Neutrophil (primary cell): ENCODE measurements at regions not wholly inside any gene's neighbourhood (a gene's known extent, or its start where the extent isn't known, plus 50 kb on each side); places are given as distances from the start of the nearest gene placed in this dataset.
A peak's percentile ranks its signal among the peaks of the same experiment; 100 is the strongest.

Source experiments
- H3K27ac ChIP-seq: fragments of 200-600 bp; sonication (generic); 2 replicates; pipeline ENCODE4 v1.5.1; 2016; ENCODE audit warnings: mild to moderate bottlenecking, moderate library complexity
- H3K27me3 ChIP-seq: fragments of 200-600 bp; sonication (generic); 2 replicates; pipeline ENCODE4 v1.6.0; 2016; ENCODE audit warnings: mild to moderate bottlenecking
- H3K36me3 ChIP-seq: fragments of 200-600 bp; sonication (generic); 2 replicates; pipeline ENCODE4 v1.5.1; 2017
- H3K4me1 ChIP-seq, 2 experiments: fragments of 200-600 bp in 1 of 2; sonication (generic) in 1 of 2; 1 replicate in 1 of 2; 2 replicates in 1 of 2; pipeline versions ENCODE4 v1.5.1 to v1.6.1; 2013 to 2016; ENCODE audit warnings: low read depth in 1 of 2, low read length in 1 of 2, mild to moderate bottlenecking in 1 of 2, moderate library complexity in 1 of 2; ENCODE audit not compliant: control insufficient read depth in 1 of 2, insufficient read depth in 1 of 2
- H3K4me3 ChIP-seq, 2 experiments: fragments of 200-600 bp in 1 of 2; sonication (generic) in 1 of 2; 1 replicate in 1 of 2; 2 replicates in 1 of 2; pipeline ENCODE4 v1.5.1; 2013 to 2016; ENCODE audit warnings: low read depth in 1 of 2, low read length in 1 of 2, mild to moderate bottlenecking in 1 of 2, moderate library complexity in 1 of 2
- H3K9me3 ChIP-seq: fragments of 200-600 bp; sonication (generic); 2 replicates; pipeline ENCODE4 v1.5.1; 2016
- TF ChIP-seq, protein P1 (sequence below): fragments of 200-600 bp; sonication (generic); IDR thresholded peaks from 2 replicates; pipeline ENCODE4 v1.5.1; 2016; ENCODE audit warnings: antibody characterized with exemption

DNA sequence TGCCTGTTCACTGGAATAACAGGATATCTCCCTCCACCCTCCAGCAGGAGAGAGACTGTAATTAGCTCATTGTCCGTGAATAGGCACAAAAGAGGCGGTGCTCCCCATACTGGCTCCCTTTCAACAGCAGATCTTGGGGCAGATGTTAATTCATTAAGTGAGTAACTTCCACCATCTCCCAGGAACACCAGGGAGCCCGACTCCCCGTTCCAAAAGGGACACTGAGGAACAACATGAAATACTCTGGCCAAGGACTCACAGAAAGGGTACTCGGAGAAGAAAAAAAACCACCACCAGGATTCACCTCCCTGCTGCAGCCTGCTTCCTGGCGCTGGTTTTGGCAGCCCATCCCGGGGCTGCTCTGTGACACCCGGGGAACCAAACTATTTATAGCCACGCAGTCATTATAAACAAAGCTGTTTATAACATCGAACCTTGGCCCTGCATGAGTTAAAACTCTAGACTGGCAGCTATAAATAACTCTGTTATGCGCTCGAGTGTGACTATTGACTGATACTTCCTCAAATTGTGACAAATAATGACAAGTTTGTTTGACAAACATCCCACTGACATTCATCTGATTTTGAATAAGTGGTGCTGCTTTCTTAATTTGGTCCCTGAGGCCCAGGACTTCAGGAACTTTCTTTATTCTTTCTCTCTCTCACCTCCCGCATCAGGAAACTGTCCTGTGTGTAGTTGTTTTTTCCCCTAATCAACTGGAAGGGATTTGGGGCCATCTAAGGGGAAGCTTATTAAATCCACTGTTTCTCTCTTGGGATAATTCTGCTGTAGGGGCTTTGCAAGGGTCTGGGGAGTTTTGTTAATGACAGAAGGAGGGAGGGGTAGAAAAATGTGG is 521.6 kb downstream of the CD83 start:
- H3K27ac ChIP-seq = peak overlapping the region; percentile 17
- no peak overlapping the region for H3K4me3 ChIP-seq
- TF ChIP-seq, protein P1, sequence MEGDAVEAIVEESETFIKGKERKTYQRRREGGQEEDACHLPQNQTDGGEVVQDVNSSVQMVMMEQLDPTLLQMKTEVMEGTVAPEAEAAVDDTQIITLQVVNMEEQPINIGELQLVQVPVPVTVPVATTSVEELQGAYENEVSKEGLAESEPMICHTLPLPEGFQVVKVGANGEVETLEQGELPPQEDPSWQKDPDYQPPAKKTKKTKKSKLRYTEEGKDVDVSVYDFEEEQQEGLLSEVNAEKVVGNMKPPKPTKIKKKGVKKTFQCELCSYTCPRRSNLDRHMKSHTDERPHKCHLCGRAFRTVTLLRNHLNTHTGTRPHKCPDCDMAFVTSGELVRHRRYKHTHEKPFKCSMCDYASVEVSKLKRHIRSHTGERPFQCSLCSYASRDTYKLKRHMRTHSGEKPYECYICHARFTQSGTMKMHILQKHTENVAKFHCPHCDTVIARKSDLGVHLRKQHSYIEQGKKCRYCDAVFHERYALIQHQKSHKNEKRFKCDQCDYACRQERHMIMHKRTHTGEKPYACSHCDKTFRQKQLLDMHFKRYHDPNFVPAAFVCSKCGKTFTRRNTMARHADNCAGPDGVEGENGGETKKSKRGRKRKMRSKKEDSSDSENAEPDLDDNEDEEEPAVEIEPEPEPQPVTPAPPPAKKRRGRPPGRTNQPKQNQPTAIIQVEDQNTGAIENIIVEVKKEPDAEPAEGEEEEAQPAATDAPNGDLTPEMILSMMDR = no peak
- H3K4me1 ChIP-seq = peaks cover 16 to 22% of the 10 kb centered on the region in 2 experiments
- no peaks in the 10 kb centered on the region for H3K9me3 ChIP-seq
- no peaks in the 10 kb centered on the region for H3K27me3 ChIP-seq
- no peaks in the 10 kb centered on the region for H3K36me3 ChIP-seq

DNA sequence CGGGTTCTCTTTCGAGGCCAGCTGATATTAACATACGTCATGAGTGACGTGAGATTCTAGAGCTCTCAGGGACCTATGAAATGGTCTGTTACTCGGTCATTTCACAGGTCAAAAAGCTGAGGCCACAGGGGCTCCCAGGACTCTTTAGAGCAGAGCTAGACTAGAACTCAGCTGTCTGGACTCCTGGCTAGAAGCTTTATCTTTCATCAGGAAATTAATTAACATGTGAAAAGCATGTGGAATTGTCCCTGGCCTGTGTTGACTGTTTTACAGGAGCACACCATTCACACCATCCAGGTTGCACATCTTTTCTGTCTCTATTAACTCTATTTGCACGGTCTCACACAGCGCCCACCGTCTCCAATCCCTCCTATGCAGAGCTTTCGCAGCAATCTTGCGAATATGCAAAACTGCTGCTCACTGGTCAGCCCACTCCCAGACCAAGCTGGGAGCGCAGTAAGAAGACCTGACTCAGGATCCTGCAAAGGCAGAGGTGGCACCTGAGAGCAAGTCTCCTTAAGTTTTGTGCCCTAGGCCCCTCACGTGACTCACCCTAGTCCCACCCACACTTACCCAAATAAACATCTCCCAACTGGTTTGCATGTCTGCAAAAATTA is 522.5 kb downstream of the CD83 start:
- Histone ChIP-seq H3K27me3 (no peaks in the 10 kb centered on the region), H3K36me3 (no peaks in the 10 kb centered on the region), H3K9me3 (no peaks in the 10 kb centered on the region), H3K4me1 (peaks cover 12 to 15% of the 10 kb centered on the region in 2 experiments), H3K27ac (no peak overlapping the region), H3K4me3 (no peak overlapping the region)
- TF ChIP-seq, protein P1 = no peak

DNA sequence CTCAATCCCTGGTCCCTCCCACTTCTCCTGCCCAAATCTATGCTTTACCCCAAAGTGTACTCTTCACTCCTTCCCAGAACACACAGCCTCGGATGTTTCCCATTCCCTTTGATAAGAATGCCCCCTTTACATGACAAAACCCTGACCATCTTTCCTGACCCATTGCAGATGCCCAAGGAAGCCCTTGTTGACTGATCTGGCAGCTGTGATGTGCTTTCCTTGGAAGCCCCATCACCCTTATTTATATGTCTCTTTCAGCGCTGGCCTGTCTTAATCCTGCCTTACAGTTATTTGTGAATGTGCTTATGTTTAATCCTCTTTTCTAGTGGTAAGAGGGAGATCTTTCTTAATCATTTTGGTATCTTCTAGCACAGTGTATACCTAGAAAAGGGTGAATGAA is 523.1 kb downstream of the CD83 start:
- H3K27ac ChIP-seq = no peak overlapping the region
- TF ChIP-seq, protein P1 = no peak
- H3K9me3 ChIP-seq = no peaks in the 10 kb centered on the region
- no peak overlapping the region for H3K4me3 ChIP-seq
- H3K27me3 ChIP-seq = no peaks in the 10 kb centered on the region
- H3K4me1 ChIP-seq = peaks cover 9 to 10% of the 10 kb centered on the region in 2 experiments
- no peaks in the 10 kb centered on the region for H3K36me3 ChIP-seq

DNA sequence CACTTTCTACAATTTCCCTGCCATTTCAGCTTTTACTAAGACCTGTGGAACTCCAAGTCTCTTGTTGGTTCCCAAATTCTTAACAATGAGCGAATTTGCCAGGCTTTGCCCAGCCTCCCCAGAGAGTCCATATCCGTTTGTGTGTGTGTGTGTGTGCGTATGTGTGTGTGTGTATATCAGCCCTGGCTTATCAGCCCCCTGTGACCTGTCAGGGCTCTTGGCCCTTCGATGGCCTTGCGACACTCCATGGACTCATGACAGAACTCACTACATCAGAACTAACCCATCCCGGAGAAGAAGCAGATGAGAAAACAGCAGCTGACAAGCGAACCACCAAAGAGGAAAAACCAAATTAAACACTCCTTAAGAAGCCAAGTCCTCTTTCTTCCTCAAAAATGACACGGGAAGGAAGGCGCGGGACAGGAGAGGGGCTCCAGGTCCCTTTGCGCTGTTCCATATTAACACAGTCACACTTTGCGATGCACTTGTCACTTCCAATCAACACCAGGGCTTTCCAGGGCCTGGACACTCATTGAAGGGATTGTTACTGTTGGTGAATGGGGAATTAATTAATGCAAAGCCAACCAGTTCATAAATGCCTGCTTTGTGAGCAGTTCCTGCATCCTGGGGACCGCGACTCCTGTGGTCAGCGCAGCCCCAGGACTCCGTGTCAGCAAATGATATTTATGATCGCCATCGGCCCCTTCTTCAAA is 524.0 kb downstream of the CD83 start:
- TF ChIP-seq, protein P1 = no peak

DNA sequence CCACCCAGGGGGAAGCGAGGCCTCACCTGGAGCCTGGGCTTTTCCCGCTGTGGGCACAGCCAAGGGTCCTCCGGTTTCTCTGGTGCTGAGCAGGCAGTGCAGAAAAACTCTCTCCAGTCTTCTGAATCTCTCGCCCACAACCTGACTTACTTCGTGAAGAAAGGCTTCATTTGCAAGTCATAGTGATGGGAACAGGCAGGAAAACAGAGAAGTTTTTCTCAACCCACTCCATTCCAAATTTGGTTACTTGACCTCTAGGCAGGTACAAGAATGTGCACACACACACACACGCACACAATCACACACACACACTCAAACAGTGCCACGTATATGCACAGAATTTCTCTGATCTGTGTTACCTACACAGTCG is 524.5 kb downstream of the CD83 start:
- H3K36me3 ChIP-seq = no peaks in the 10 kb centered on the region

More for the DNA sequence above, 524.0 kb downstream of the CD83 start:
- Histone ChIP-seq H3K4me3 (no peak overlapping the region), H3K27me3 (no peaks in the 10 kb centered on the region), H3K4me1 (peaks cover 9 to 10% of the 10 kb centered on the region in 2 experiments), H3K9me3 (no peaks in the 10 kb centered on the region), H3K36me3 (no peaks in the 10 kb centered on the region), H3K27ac (no peak overlapping the region)

More for the DNA sequence above, 524.5 kb downstream of the CD83 start:
- no peaks in the 10 kb centered on the region for H3K9me3 ChIP-seq
- H3K27ac ChIP-seq = no peak overlapping the region
- TF ChIP-seq, protein P1 = no peak
- no peak overlapping the region for H3K4me3 ChIP-seq
- no peaks in the 10 kb centered on the region for H3K27me3 ChIP-seq
- peaks cover 9 to 10% of the 10 kb centered on the region in 2 experiments for H3K4me1 ChIP-seq
